ENCODE measurements at regions not wholly inside any gene's neighbourhood (a gene's known extent, or its start where the extent isn't known, plus 50 kb on each side); places are given as distances from the start of the nearest gene placed in this dataset.

GRCh38 chr2:48912110-48912509 is 156.6 kb upstream of the LHCGR start:
- no peaks in the 10 kb centered on the region for H3K36me3 Mint-ChIP-seq (ENCODE audit: low read depth, unreplicated experiment)
- Histone ChIP-seq H2AFZ (ENCODE audit: low read depth, low read length) (no peak overlapping the region), H3K9ac (ENCODE audit: low read length) (no peak overlapping the region), H3K4me3 (ENCODE audit: insufficient read depth, low read depth, low read length) (no peak overlapping the region), H3K36me3 (ENCODE audit: insufficient read depth, low read length) (no peaks in the 10 kb centered on the region), H3K4me2 (ENCODE audit: low read length) (no peak overlapping the region), H3K4me1 (ENCODE audit: insufficient read depth, low read length) (no peaks in the 10 kb centered on the region), H3K27ac (ENCODE audit: low read depth, low read length) (no peak overlapping the region), H3K9me3 (ENCODE audit: insufficient read depth, low read depth, low read length) (peaks cover 2% of the 10 kb centered on the region), H4K20me1 (ENCODE audit: insufficient read depth, low read length) (no peaks in the 10 kb centered on the region), H3K79me2 (ENCODE audit: insufficient read depth, low read length) (no peaks in the 10 kb centered on the region), H3K27me3 (ENCODE audit: insufficient read depth, low read length) (no peaks in the 10 kb centered on the region)
- H3K4me3 Mint-ChIP-seq (ENCODE audit: unreplicated experiment) = no peak overlapping the region
- no peaks in the 10 kb centered on the region for H3K9me3 Mint-ChIP-seq (ENCODE audit: unreplicated experiment)
- no peaks in the 10 kb centered on the region for H3K4me1 Mint-ChIP-seq (ENCODE audit: low read depth, unreplicated experiment)
- DNase-seq (ENCODE audit: low read depth) (no peak), FAIRE-seq (no peak)
- H3K27ac Mint-ChIP-seq (ENCODE audit: unreplicated experiment) = no peak overlapping the region
- peaks cover 8% of the 10 kb centered on the region for H3K27me3 Mint-ChIP-seq (ENCODE audit: low read depth, unreplicated experiment)
- no peak for TF ChIP-seq EZH2 (IDR thresholded peaks at IDR 0.05; ENCODE audit: insufficient read depth, low read length)
- no peak for TF ChIP-seq CTCF (IDR thresholded peaks at IDR 0.05; ENCODE audit: insufficient read depth, low read depth, low read length)

DNA sequence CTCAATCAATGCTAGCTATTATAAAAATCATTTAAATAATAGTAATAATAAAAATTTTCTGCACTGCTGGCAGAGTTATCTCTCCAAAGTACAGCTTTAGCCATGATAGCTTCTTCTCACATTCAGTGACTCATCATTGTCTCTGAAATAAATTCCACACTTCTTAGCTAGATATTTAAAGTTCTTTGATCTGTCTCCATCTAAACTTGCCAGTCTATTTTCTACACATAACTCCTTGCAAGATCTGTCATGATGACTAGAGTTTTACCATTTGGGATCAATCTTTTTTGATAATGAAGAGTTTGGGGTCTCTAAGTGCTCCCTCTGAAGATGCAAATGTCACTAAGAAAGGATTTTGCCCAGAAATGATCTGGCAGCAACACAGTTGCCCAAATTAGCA is 155.4 kb upstream of the LHCGR start:
- Mint-ChIP-seq H3K9me3 (ENCODE audit: unreplicated experiment) (no peaks in the 10 kb centered on the region), H3K4me3 (ENCODE audit: unreplicated experiment) (no peak overlapping the region), H3K27me3 (ENCODE audit: low read depth, unreplicated experiment) (peaks cover 8% of the 10 kb centered on the region), H3K4me1 (ENCODE audit: low read depth, unreplicated experiment) (peaks cover 2% of the 10 kb centered on the region), H3K27ac (ENCODE audit: unreplicated experiment) (no peak overlapping the region), H3K36me3 (ENCODE audit: low read depth, unreplicated experiment) (no peaks in the 10 kb centered on the region)
- no peak overlapping the region for H2AFZ ChIP-seq (ENCODE audit: low read depth, low read length)
- H3K27me3 ChIP-seq (ENCODE audit: insufficient read depth, low read length) = no peaks in the 10 kb centered on the region
- no peaks in the 10 kb centered on the region for H4K20me1 ChIP-seq (ENCODE audit: insufficient read depth, low read length)
- DNase-seq (ENCODE audit: low read depth) = no peak
- no peak overlapping the region for H3K4me3 ChIP-seq (ENCODE audit: insufficient read depth, low read depth, low read length)
- no peak overlapping the region for H3K4me2 ChIP-seq (ENCODE audit: low read length)
- no peaks in the 10 kb centered on the region for H3K4me1 ChIP-seq (ENCODE audit: insufficient read depth, low read length)
- no peaks in the 10 kb centered on the region for H3K79me2 ChIP-seq (ENCODE audit: insufficient read depth, low read length)
- TF ChIP-seq CTCF (IDR thresholded peaks at IDR 0.05; ENCODE audit: insufficient read depth, low read depth, low read length) (no peak), EZH2 (IDR thresholded peaks at IDR 0.05; ENCODE audit: insufficient read depth, low read length) (no peak)
- no peak overlapping the region for H3K27ac ChIP-seq (ENCODE audit: low read depth, low read length)
- H3K36me3 ChIP-seq (ENCODE audit: insufficient read depth, low read length) = no peaks in the 10 kb centered on the region
- H3K9me3 ChIP-seq (ENCODE audit: insufficient read depth, low read depth, low read length) = peaks cover under 1% of the 10 kb centered on the region
- H3K9ac ChIP-seq (ENCODE audit: low read length) = no peak overlapping the region
- FAIRE-seq = no peak

DNA sequence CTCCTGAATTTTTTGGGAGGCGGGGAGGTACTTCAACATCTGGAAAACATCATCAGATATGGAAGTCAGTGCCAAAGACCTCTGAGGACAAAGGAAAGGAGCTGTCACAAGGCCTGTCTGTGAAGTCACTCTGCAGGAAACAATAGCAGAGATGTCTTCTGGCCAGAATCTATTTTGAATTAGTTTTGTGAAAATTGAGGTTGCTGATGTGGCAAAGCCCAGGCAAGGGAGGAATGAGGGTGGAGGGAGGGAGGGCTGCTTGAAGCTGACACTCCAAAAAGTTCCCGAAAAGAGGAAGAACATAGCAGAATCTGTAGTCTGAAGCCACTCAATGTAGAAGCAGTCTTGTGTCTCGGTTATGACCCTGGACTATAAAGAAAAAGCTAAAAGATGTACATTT is 151.1 kb upstream of the LHCGR start:
- Mint-ChIP-seq H3K36me3 (ENCODE audit: low read depth, unreplicated experiment) (no peaks in the 10 kb centered on the region), H3K4me3 (ENCODE audit: unreplicated experiment) (no peak overlapping the region), H3K27ac (ENCODE audit: unreplicated experiment) (no peak overlapping the region), H3K4me1 (ENCODE audit: low read depth, unreplicated experiment) (peaks cover 2% of the 10 kb centered on the region), H3K9me3 (ENCODE audit: unreplicated experiment) (peaks cover 6% of the 10 kb centered on the region), H3K27me3 (ENCODE audit: low read depth, unreplicated experiment) (peaks cover 2% of the 10 kb centered on the region)
- Histone ChIP-seq H2AFZ (ENCODE audit: low read depth, low read length) (no peak overlapping the region), H3K4me3 (ENCODE audit: insufficient read depth, low read depth, low read length) (no peak overlapping the region), H3K9ac (ENCODE audit: low read length) (no peak overlapping the region), H3K36me3 (ENCODE audit: insufficient read depth, low read length) (no peaks in the 10 kb centered on the region), H3K9me3 (ENCODE audit: insufficient read depth, low read depth, low read length) (no peaks in the 10 kb centered on the region), H4K20me1 (ENCODE audit: insufficient read depth, low read length) (no peaks in the 10 kb centered on the region), H3K4me2 (ENCODE audit: low read length) (no peak overlapping the region), H3K27me3 (ENCODE audit: insufficient read depth, low read length) (no peaks in the 10 kb centered on the region), H3K27ac (ENCODE audit: low read depth, low read length) (no peak overlapping the region), H3K79me2 (ENCODE audit: insufficient read depth, low read length) (no peaks in the 10 kb centered on the region), H3K4me1 (ENCODE audit: insufficient read depth, low read length) (no peaks in the 10 kb centered on the region)
- TF ChIP-seq EZH2 (IDR thresholded peaks at IDR 0.05; ENCODE audit: insufficient read depth, low read length) (no peak), CTCF (IDR thresholded peaks at IDR 0.05; ENCODE audit: insufficient read depth, low read depth, low read length) (no peak)
- FAIRE-seq = no peak
- DNase-seq (ENCODE audit: low read depth) = no peak
